Umbilical cord (tissue), 1 donor: ENCODE measurements at regions not wholly inside any gene's neighbourhood (a gene's known extent, or its start where the extent isn't known, plus 50 kb on each side); places are given as distances from the start of the nearest gene placed in this dataset.

ENCODE experiments used
- DNase-seq: peaks from one replicate; pipeline ENCODE4 v3.0.0-alpha.2; 2015; ENCODE audit warnings: low spot score

DNA sequence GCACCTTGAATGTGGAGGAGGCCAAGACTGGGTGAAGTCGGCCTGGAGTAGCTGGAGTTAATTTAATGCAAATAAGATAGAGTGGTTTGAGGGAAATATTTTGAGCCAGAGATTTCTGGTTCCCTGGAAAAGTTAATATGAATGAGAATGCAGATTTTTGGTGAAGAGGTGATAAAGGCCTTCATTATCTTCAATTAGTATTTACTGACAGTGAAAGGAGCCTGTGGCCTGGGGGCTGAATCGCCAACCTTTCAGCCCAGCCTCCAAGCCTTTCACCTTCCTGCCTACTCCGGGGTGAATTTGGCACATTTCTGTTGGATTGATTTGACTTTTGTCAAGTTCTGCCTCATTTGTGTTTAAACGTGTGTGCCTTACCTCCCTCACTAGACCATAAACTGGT, 147.8 kb downstream of the SOX2 start:
- DNase-seq = no peak

DNA sequence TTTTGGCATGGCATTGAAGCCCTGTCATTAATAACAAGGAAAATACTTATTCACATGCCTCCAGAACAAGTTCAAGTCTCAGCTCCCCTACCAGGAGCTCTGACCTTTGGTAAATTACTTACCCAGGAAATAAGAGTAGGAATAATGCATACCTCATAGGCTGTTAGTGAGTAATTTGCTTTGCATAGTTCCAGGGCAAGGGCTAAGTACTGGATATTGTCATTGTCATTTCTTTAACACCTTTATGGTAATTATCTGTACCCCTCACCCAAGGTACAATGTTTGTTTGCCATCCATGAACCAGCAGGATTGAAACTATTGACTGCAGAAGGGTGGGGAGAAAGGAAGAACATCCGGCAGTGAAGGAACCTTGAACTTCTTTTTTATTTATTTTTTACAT, 148.5 kb downstream of the SOX2 start:
- DNase-seq = no peak

GRCh38 chr3:181862502-181862901, 150.8 kb downstream of the SOX2 start:
- no peak for DNase-seq

DNA sequence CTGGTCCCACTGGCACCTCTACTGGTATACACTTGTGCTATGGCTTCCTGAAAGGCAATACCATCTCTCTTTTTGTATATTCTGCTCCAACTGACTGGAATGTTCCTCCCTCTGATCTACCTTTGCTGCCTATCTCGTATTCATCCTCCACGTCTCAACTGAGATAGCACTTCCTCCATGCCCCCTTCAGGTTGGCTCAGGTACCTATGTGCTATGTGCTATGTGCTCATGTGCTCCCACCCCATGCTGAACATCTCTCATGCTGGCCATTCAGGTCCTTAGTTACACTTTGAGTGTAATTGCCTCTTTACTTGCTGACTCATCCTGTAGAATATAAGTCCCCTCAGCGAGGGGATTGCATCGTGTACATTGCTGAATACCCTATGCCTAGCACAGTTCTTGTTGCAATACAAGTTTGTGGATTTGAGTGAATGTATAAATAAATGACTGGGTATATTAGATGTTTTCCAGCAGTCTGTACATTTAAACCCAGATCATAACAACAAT, 156.9 kb downstream of the SOX2 start:
- DNase-seq = no peak

- DNase-seq = no peak
Observed at GRCh38 chr3:181872887-181873286, 161.2 kb downstream of the SOX2 start.

GRCh38 chr3:181879926-181880325, 168.2 kb downstream of the SOX2 start:
- DNase-seq = no peak

GRCh38 chr3:181880331-181880730, 168.6 kb downstream of the SOX2 start:
- DNase-seq = no peak

DNA sequence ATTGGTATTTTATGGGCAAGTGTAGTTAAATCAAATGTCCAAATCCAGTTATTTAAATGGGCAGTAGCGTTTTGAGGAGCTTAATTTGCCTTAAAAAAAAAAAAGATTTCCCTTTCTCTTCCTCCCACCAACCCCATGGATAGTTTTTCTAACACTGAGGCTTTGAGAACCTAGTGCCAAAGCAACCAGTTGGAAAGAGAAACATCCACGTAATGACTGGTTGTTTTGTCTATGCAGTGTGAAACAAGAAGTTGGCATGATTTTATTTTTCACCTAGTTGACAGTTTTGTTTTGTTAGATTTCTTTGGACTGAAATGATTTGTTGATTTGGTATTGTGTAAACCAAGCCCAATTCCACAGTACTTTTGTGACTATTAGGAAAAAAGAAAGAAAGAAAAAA, 170.0 kb downstream of the SOX2 start:
- no peak for DNase-seq

- no peak for DNase-seq
Observed at GRCh38 chr3:181885868-181886630, 174.3 kb downstream of the SOX2 start.

DNA sequence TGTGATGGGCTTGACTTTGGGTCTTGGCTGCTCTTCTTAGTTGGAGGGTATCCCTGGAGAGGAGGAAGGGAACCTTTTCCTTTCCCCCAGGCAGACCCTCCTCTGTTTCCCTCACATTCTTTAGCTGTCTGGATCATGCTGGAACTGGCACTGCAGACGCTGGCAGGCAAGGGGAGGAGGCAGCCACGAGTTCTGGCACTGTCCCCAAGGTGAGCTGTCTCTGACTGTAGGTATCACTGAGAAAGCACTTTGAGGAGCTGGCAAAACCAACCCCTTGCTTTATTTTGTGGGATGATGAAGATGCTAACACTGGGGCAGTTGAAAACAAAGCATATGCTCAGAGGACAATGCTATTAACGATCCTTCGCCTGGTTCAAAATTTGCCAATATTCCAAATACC, 175.0 kb downstream of the SOX2 start:
- no peak for DNase-seq

- no peak for DNase-seq
Observed at GRCh38 chr3:181887685-181888084, 176.0 kb downstream of the SOX2 start.

DNA sequence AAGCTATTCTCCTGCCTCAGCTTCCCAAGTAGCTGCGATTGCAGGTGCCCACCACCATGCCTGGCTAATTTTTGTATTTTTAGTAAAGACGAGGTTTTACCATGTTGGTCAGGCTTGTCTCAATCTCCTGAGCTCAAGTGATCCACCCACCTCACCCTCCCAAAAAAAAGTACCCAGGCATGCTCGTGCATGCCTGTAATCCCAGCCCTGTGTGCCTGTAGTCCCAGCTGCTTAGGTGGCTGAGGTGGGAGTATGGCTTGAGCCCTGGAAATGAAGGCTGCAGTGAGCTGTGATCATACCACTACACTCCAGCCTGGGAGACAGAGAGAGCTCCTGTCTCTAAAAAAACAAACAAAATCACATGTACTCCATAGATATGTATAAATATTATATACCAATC, 176.5 kb downstream of the SOX2 start:
- DNase-seq = no peak

- DNase-seq = no peak
Observed at GRCh38 chr3:181892848-181893247, 181.1 kb downstream of the SOX2 start.

DNA sequence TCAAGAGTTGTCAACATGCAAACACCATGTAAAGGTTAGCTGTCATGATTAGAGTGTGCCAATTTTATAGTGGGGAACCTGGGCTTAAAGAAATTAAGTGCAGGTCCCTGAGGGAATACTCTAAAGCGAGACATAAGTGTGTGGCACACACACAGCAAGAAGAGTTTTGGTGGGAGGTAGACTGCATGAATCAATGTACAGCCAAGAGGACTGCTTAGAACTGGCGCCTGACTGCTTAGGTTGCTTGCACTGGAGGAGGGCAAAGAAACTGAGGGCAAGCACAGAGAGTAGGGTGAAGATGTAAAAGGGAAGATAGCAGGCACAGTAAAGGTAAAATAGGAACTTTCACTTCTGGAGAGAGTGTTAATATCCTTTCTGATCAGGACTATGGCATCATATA, 184.9 kb downstream of the SOX2 start:
- no peak for DNase-seq

GRCh38 chr3:181899702-181900101, 188.0 kb downstream of the SOX2 start:
- no peak for DNase-seq

GRCh38 chr3:181901626-181902025, 189.9 kb downstream of the SOX2 start:
- no peak for DNase-seq

- DNase-seq = no peak
Observed at GRCh38 chr3:181906338-181906737, 194.6 kb downstream of the SOX2 start.

DNA sequence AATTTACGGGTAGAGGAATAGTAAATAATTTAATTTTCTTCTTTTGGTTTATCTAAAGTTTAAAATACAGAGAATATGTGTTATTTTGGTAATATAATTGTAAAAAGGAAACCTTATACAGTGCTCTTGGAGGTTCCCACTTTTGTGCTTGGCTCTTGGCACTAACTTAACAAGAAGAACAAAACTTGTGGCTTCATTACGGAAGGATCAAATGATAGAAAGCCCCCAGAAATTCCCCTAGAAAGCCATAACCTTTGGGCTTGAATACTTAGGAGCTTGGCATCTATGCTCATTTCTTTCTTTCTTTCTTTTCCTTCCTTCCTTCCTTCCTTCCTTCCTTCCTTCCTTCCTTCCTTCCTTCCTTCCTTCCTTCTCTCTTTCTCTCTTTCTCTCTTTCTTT, 197.5 kb downstream of the SOX2 start:
- no peak for DNase-seq

DNA sequence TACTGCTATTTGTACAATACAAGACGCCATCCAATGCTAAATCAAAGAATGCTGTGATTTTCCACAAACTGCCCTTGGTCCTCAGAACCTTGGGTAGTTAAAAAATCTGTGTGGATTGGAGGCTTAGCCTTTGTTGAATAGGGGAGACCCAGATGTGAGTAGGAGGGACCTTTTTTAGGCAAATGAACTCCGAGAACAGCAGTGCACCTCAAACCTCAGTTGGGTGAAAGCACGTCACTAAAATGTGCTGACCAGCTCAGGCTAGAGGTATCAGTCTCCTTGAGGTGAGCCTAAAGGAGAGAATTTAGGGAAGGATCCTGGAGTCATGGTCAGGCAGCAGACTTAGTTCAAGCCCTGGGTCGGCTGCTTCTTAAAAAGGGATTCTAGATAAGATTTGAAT, 200.7 kb downstream of the SOX2 start:
- no peak for DNase-seq

DNA sequence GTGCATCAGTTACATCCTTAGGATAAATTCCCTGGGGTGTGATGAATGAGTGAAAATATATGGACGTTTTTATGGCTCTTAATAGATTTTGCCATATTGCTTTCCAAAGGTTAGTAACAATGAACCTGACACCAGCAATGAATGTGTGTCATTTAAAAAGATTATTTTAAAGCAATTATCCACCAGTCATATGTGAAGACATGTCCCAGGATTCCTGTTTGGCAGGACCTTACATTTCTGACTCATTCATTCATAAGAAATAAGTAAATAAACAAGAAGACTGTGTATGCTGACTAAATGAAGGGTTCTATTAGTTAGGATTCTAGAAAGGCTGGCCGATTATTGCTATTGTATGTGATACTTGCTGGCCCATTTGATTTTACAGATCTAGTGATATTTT, 201.5 kb downstream of the SOX2 start:
- DNase-seq = no peak

GRCh38 chr3:181915551-181915950, 203.8 kb downstream of the SOX2 start:
- DNase-seq = no peak

DNA sequence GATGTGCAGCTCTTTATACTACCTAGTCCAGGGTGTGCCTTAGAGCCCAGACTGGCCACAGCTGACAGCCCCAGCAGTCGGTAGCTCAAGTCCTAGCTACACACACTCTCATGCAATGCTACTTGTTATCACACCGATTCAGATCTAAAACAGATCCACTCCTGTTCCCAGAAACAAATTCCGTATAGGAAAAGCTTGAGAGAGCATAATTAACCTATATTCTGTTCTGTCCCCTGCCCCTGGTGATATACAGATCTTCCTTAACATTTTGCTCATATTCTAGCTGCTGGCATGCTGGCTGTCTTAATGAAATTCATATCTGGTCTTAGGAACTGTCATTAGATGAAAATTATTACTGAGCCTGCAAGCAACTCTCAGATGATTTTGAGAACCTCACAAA, 204.3 kb downstream of the SOX2 start:
- no peak for DNase-seq

DNA sequence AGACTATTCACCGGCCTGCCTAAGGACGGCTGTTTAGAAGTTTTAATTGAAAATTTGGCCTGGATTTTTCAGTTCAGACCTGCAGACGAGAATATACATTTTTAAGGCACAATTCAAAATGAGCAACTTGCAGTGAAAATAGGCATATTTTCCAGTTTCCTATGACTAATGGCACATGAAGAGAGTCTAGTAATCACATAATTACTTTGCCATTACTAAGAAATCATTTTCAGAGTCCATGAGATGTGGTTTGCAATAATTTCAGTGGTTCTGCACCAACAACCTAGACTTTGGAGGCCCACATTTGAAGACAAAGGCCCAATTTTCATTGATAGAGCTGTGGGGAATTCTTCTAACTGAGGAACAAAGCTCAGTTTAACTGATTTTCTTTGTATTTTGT, 205.3 kb downstream of the SOX2 start:
- no peak for DNase-seq

DNA sequence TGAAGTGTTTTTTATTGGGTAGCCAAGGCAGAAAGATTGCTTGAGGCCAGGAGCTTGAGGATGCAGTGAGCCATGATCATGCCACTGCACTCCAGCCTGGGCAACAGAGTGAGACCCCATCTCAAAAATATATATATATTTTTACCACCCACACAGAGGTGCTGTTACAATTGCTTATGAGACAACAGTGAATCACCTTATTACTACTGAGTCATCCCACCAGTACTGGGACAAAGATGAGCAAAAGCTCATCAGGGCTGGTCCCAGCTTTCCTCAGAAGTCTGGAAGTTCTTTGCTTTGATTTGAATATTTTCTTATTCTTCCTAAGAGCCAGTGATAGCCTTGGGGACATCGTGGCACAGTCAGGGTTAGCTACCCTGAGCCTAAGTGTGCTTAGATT, 207.7 kb downstream of the SOX2 start:
- no peak for DNase-seq
